Mesothelial cell of epicardium (in vitro differentiated cells): ENCODE measurements at regions not wholly inside any gene's neighbourhood (a gene's known extent, or its start where the extent isn't known, plus 50 kb on each side); places are given as distances from the start of the nearest gene placed in this dataset.

Source experiments
- DNase-seq, 2 experiments: peaks; one replicate each; pipeline ENCODE4 v3.0.0; 2021; ENCODE audit warnings: low spot score in 2 of 2; ENCODE audit not compliant: unreplicated experiment in 2 of 2
- H3K27ac Mint-ChIP-seq: 2 replicates; pipeline ENCODE4 v1.8.0; 2021; ENCODE audit warnings: mixed read lengths
- H3K27me3 Mint-ChIP-seq: 2 replicates; pipeline ENCODE4 v1.8.0; 2021; ENCODE audit warnings: low read depth, mixed read lengths
- H3K36me3 Mint-ChIP-seq: 2 replicates; pipeline ENCODE4 v1.8.0; 2021; ENCODE audit warnings: mixed read lengths
- H3K4me1 Mint-ChIP-seq: 2 replicates; pipeline ENCODE4 v1.8.0; 2021; ENCODE audit warnings: mixed read lengths
- H3K4me3 Mint-ChIP-seq: 2 replicates; pipeline ENCODE4 v1.8.0; 2021; ENCODE audit warnings: mild to moderate bottlenecking, moderate library complexity, mixed read lengths
- H3K9me3 Mint-ChIP-seq: 2 replicates; pipeline ENCODE4 v1.8.0; 2021; ENCODE audit warnings: mixed read lengths
- CTCF ChIP-seq: fragments of 200-600 bp; sonication (generic); IDR thresholded peaks from one replicate; pipeline ENCODE4 v1.5.0; 2021; ENCODE audit warnings: antibody characterized with exemption; ENCODE audit not compliant: unreplicated experiment

GRCh38 chr20:3354247-3354646 is 53.2 kb downstream of the DNAAF9 start:
- H3K27ac Mint-ChIP-seq = no peak overlapping the region
- no peaks in the 10 kb centered on the region for H3K27me3 Mint-ChIP-seq
- no peak for TF ChIP-seq CTCF
- no peaks in the 10 kb centered on the region for H3K4me1 Mint-ChIP-seq
- DNase-seq = no peak
- H3K9me3 Mint-ChIP-seq = no peaks in the 10 kb centered on the region
- H3K4me3 Mint-ChIP-seq = no peak overlapping the region
- H3K36me3 Mint-ChIP-seq = peaks cover 6% of the 10 kb centered on the region

GRCh38 chr20:3353646-3354045 is 53.8 kb downstream of the DNAAF9 start:
- H3K27ac Mint-ChIP-seq = no peak overlapping the region
- DNase-seq = no peak
- no peaks in the 10 kb centered on the region for H3K27me3 Mint-ChIP-seq
- H3K36me3 Mint-ChIP-seq = peaks cover 6% of the 10 kb centered on the region
- no peaks in the 10 kb centered on the region for H3K9me3 Mint-ChIP-seq
- H3K4me3 Mint-ChIP-seq = no peak overlapping the region
- no peak for TF ChIP-seq CTCF
- no peaks in the 10 kb centered on the region for H3K4me1 Mint-ChIP-seq

- peaks cover 7% of the 10 kb centered on the region for H3K36me3 Mint-ChIP-seq
- no peaks in the 10 kb centered on the region for H3K27me3 Mint-ChIP-seq
- no peaks in the 10 kb centered on the region for H3K4me1 Mint-ChIP-seq
- DNase-seq = no peak
- no peak for TF ChIP-seq CTCF
- no peak overlapping the region for H3K27ac Mint-ChIP-seq
- no peaks in the 10 kb centered on the region for H3K9me3 Mint-ChIP-seq
- no peak overlapping the region for H3K4me3 Mint-ChIP-seq
Observed at GRCh38 chr20:3352202-3352601, 55.3 kb downstream of the DNAAF9 start.

- H3K27me3 Mint-ChIP-seq = no peaks in the 10 kb centered on the region
- DNase-seq = no peak
- no peak for TF ChIP-seq CTCF
- H3K4me1 Mint-ChIP-seq = no peaks in the 10 kb centered on the region
- H3K4me3 Mint-ChIP-seq = no peak overlapping the region
- H3K36me3 Mint-ChIP-seq = peaks cover 14% of the 10 kb centered on the region
- no peak overlapping the region for H3K27ac Mint-ChIP-seq
- H3K9me3 Mint-ChIP-seq = no peaks in the 10 kb centered on the region
Observed at GRCh38 chr20:3350422-3350821, 57.0 kb downstream of the DNAAF9 start.

GRCh38 chr20:3349786-3350185 is 57.7 kb downstream of the DNAAF9 start:
- Mint-ChIP-seq H3K9me3 (no peaks in the 10 kb centered on the region), H3K27ac (no peak overlapping the region), H3K36me3 (peaks cover 15% of the 10 kb centered on the region), H3K4me1 (no peaks in the 10 kb centered on the region), H3K4me3 (no peak overlapping the region), H3K27me3 (no peaks in the 10 kb centered on the region)
- DNase-seq = no peak
- no peak for TF ChIP-seq CTCF

- DNase-seq = no peak
- no peaks in the 10 kb centered on the region for H3K27me3 Mint-ChIP-seq
- no peak overlapping the region for H3K27ac Mint-ChIP-seq
- no peak overlapping the region for H3K4me3 Mint-ChIP-seq
- no peak for TF ChIP-seq CTCF
- H3K9me3 Mint-ChIP-seq = no peaks in the 10 kb centered on the region
- no peaks in the 10 kb centered on the region for H3K4me1 Mint-ChIP-seq
- H3K36me3 Mint-ChIP-seq = peaks cover 40% of the 10 kb centered on the region
Observed at GRCh38 chr20:3342766-3343165, 64.7 kb downstream of the DNAAF9 start.
